ENCODE measurements at regions not wholly inside any gene's neighbourhood (a gene's known extent, or its start where the extent isn't known, plus 50 kb on each side); places are given as distances from the start of the nearest gene placed in this dataset.

DNA sequence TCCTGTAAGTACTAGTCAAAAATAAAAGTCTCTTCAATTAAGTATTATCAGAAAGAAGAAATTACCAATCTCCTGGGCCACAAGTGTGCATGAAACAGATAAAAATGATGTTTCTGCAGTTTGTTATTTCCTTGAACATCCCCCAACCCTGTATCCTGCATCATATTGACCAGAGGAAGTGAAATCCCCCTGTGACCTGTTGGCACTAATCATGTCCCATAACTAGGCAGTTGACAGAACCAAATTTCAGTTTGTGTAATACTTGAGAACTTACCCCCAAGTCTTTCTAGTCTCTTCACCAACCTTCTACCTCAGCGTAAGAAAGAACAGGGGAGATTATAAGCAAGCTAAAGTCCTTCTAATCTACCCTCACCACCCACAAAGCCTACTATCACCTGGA, 368.2 kb upstream of the PDE4D start:
- Histone ChIP-seq H3K9me3 (replicated peaks; ENCODE audit: control insufficient read depth, insufficient read depth, low read length) (no peaks in the 10 kb centered on the region), H3K36me3 (ENCODE audit: control insufficient read depth in 2 of 2, extremely low read depth in 1 of 2, insufficient read depth in 2 of 2, low read length in 2 of 2) (no peaks in the 10 kb centered on the region), H3K9me1 (replicated peaks; ENCODE audit: control insufficient read depth, extremely low read depth, insufficient read depth, low read length) (no peaks in the 10 kb centered on the region), H4K20me1 (replicated peaks; ENCODE audit: control insufficient read depth, extremely low read depth, insufficient read depth, low read length) (no peaks in the 10 kb centered on the region), H3K4me1 (ENCODE audit: control insufficient read depth, extremely low read depth, insufficient read depth, low read length) (peaks cover 7% of the 10 kb centered on the region), H3K27me3 (ENCODE audit: control insufficient read depth in 2 of 2, insufficient read depth in 2 of 2, low read length in 2 of 2) (peaks cover 0 to 2% of the 10 kb centered on the region in 2 experiments), H2AFZ (ENCODE audit: low read depth, low read length) (no peak overlapping the region), H3K4me2 (ENCODE audit: insufficient read depth, low read length) (no peak overlapping the region), H3K4me3 (replicated peaks in 1 of 3; ENCODE audit: insufficient read depth in 1 of 3, low read depth in 1 of 3, low read length in 3 of 3) (no peak overlapping the region), H3K27ac (ENCODE audit: insufficient read depth, low read depth, low read length) (no peak overlapping the region), H3K9ac (replicated peaks; ENCODE audit: extremely low read depth, insufficient read depth, low read length) (no peak overlapping the region), H3K79me2 (ENCODE audit: control insufficient read depth, insufficient read depth, low read length) (no peaks in the 10 kb centered on the region)
- dilution Hi-C loops (cut with MboI; ENCODE audit: extremely low pct_ligation_motif_present, low sequenced_read_pairs) (no loop called here), intact Hi-C loops (cut with micrococcal nuclease) (no loop called here)
- TF ChIP-seq POLR2AphosphoS5 (IDR thresholded peaks at IDR 0.05; ENCODE audit: insufficient read depth, low read depth, low read length): no peak
- no peak for TF ChIP-seq JUN (IDR thresholded peaks at IDR 0.05; ENCODE audit: borderline replicate concordance, insufficient read depth, insufficient read length, low read depth)
- TF ChIP-seq GATA2 (IDR thresholded peaks at IDR 0.05; ENCODE audit: insufficient read depth, insufficient read length, low read depth, low read length): no peak
- TF ChIP-seq MYC (IDR thresholded peaks at IDR 0.05; ENCODE audit: low read depth, low read length): no peak
- no peak for TF ChIP-seq EZH2 (IDR thresholded peaks at IDR 0.05; ENCODE audit: borderline replicate concordance, low read depth, low read length, severe bottlenecking)
- TF ChIP-seq, protein P1, sequence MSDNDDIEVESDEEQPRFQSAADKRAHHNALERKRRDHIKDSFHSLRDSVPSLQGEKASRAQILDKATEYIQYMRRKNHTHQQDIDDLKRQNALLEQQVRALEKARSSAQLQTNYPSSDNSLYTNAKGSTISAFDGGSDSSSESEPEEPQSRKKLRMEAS (IDR thresholded peaks at IDR 0.05; ENCODE audit: insufficient read depth, insufficient read length): no peak
- TF ChIP-seq POLR2A (IDR thresholded peaks at IDR 0.05; ENCODE audit: low read depth, low read length): no peak
- TF ChIP-seq, protein P2, sequence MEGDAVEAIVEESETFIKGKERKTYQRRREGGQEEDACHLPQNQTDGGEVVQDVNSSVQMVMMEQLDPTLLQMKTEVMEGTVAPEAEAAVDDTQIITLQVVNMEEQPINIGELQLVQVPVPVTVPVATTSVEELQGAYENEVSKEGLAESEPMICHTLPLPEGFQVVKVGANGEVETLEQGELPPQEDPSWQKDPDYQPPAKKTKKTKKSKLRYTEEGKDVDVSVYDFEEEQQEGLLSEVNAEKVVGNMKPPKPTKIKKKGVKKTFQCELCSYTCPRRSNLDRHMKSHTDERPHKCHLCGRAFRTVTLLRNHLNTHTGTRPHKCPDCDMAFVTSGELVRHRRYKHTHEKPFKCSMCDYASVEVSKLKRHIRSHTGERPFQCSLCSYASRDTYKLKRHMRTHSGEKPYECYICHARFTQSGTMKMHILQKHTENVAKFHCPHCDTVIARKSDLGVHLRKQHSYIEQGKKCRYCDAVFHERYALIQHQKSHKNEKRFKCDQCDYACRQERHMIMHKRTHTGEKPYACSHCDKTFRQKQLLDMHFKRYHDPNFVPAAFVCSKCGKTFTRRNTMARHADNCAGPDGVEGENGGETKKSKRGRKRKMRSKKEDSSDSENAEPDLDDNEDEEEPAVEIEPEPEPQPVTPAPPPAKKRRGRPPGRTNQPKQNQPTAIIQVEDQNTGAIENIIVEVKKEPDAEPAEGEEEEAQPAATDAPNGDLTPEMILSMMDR (IDR thresholded peaks at IDR 0.05; ENCODE audit: extremely low read depth in 1 of 2, insufficient read depth in 1 of 2, low read depth in 1 of 2, low read length in 2 of 2): no peak
- no peak for TF ChIP-seq FOS (IDR thresholded peaks at IDR 0.05; ENCODE audit: borderline replicate concordance, insufficient read depth, low read length)
- FAIRE-seq: no peak
- ChIA-PET POLR2A (no interaction called here), CTCF (no interaction called here)
- BruUV-seq (replicated peaks): no TSS peak
- DNase-seq (ENCODE audit: low read depth, low spot score): no peak

All from endothelial cell of umbilical vein (primary cell).